Activated naive CD8-positive, alpha-beta T cell treated with anti-CD3 and anti-CD28 coated beads, Interleukin-2, amount 10 ng/mL, durations not matched to agents 7 days and 5 days (primary cell): ENCODE measurements at regions not wholly inside any gene's neighbourhood (a gene's known extent, or its start where the extent isn't known, plus 50 kb on each side); places are given as distances from the start of the nearest gene placed in this dataset.

Experiments
- ATAC-seq: fragments of 150-1000 bp; cut with Tn5 transposase; one replicate; pipeline ENCODE4 v1.10.0; 2021; ENCODE audit warnings: low read depth, moderate library complexity
- POLR2A ChIA-PET: fragments of 350-600 bp; sonication (Branson Sonifier 250); formaldehyde crosslinking; loops from one replicate; lab custom pipeline; 2021; ENCODE audit warnings: antibody characterized with exemption; lab: Charles Lee
- DNase-seq: peaks from one replicate; pipeline ENCODE4 v3.0.0; 2021
- H3K27ac Mint-ChIP-seq: one replicate; pipeline ENCODE4 v1.8.0; 2022; ENCODE audit warnings: mild to moderate bottlenecking, mixed read lengths
- H3K27me3 Mint-ChIP-seq: one replicate; pipeline ENCODE4 v1.8.0; 2022; ENCODE audit warnings: mild to moderate bottlenecking, moderate library complexity, mixed read lengths
- H3K36me3 Mint-ChIP-seq: one replicate; pipeline ENCODE4 v1.8.0; 2021; ENCODE audit warnings: mild to moderate bottlenecking, mixed read lengths
- H3K4me1 Mint-ChIP-seq: one replicate; pipeline ENCODE4 v1.8.0; 2021; ENCODE audit warnings: mixed read lengths
- H3K4me3 Mint-ChIP-seq: one replicate; pipeline ENCODE4 v1.8.0; 2022; ENCODE audit warnings: mild to moderate bottlenecking, moderate library complexity, mixed read lengths
- H3K9me3 Mint-ChIP-seq: one replicate; pipeline ENCODE4 v1.8.0; 2021; ENCODE audit warnings: mixed read lengths

GRCh38 chr1:218048828-218049420 lies 236.2 kb upstream of the RRP15 start:
- no peak for DNase-seq
- Mint-ChIP-seq H3K36me3 (no peaks in the 10 kb centered on the region), H3K9me3 (no peaks in the 10 kb centered on the region), H3K27ac (no peak overlapping the region), H3K4me3 (no peak overlapping the region), H3K27me3 (no peaks in the 10 kb centered on the region), H3K4me1 (no peaks in the 10 kb centered on the region)
- no peak for ATAC-seq
- POLR2A ChIA-PET: no interaction called here

GRCh38 chr1:218049641-218050040 lies 235.5 kb upstream of the RRP15 start:
- Mint-ChIP-seq H3K27me3 (no peaks in the 10 kb centered on the region), H3K27ac (no peak overlapping the region), H3K36me3 (no peaks in the 10 kb centered on the region), H3K4me3 (no peak overlapping the region), H3K9me3 (no peaks in the 10 kb centered on the region), H3K4me1 (no peaks in the 10 kb centered on the region)
- no peak for DNase-seq
- POLR2A ChIA-PET: no interaction called here
- no peak for ATAC-seq

GRCh38 chr1:218058730-218059129 lies 226.4 kb upstream of the RRP15 start:
- no peaks in the 10 kb centered on the region for H3K27me3 Mint-ChIP-seq
- H3K36me3 Mint-ChIP-seq: no peaks in the 10 kb centered on the region
- H3K27ac Mint-ChIP-seq: no peak overlapping the region
- no peak overlapping the region for H3K4me3 Mint-ChIP-seq
- H3K4me1 Mint-ChIP-seq: no peaks in the 10 kb centered on the region
- no peak for DNase-seq
- POLR2A ChIA-PET: no interaction called here
- no peak for ATAC-seq
- H3K9me3 Mint-ChIP-seq: no peaks in the 10 kb centered on the region

- Mint-ChIP-seq H3K36me3 (no peaks in the 10 kb centered on the region), H3K9me3 (no peaks in the 10 kb centered on the region), H3K4me3 (no peak overlapping the region), H3K27me3 (no peaks in the 10 kb centered on the region), H3K27ac (no peak overlapping the region), H3K4me1 (no peaks in the 10 kb centered on the region)
- POLR2A ChIA-PET: no interaction called here
- DNase-seq (no peak), ATAC-seq (no peak)
Observed at GRCh38 chr1:218064426-218064825, 220.7 kb upstream of the RRP15 start.

- H3K36me3 Mint-ChIP-seq: no peaks in the 10 kb centered on the region
- POLR2A ChIA-PET: no interaction called here
- DNase-seq (no peak), ATAC-seq (no peak)
- no peaks in the 10 kb centered on the region for H3K27me3 Mint-ChIP-seq
- H3K4me3 Mint-ChIP-seq: no peak overlapping the region
- peaks cover 4% of the 10 kb centered on the region for H3K9me3 Mint-ChIP-seq
- H3K27ac Mint-ChIP-seq: no peak overlapping the region
- no peaks in the 10 kb centered on the region for H3K4me1 Mint-ChIP-seq
Observed at GRCh38 chr1:218066332-218066731, 218.8 kb upstream of the RRP15 start.

GRCh38 chr1:218068241-218068640 lies 216.9 kb upstream of the RRP15 start:
- no peak for ATAC-seq
- no peak overlapping the region for H3K27ac Mint-ChIP-seq
- POLR2A ChIA-PET: no interaction called here

GRCh38 chr1:218069180-218069579 lies 215.9 kb upstream of the RRP15 start:
- POLR2A ChIA-PET: no interaction called here
- H3K4me1 Mint-ChIP-seq: no peaks in the 10 kb centered on the region
- no peak overlapping the region for H3K4me3 Mint-ChIP-seq
- H3K36me3 Mint-ChIP-seq: no peaks in the 10 kb centered on the region
- H3K27me3 Mint-ChIP-seq: no peaks in the 10 kb centered on the region
- DNase-seq: no peak
- no peak overlapping the region for H3K27ac Mint-ChIP-seq
- peaks cover 4% of the 10 kb centered on the region for H3K9me3 Mint-ChIP-seq
- no peak for ATAC-seq

More at GRCh38 chr1:218068241-218068640, 216.9 kb upstream of the RRP15 start:
- H3K4me1 Mint-ChIP-seq: no peaks in the 10 kb centered on the region
- no peak for DNase-seq
- H3K36me3 Mint-ChIP-seq: no peaks in the 10 kb centered on the region
- peaks cover 4% of the 10 kb centered on the region for H3K9me3 Mint-ChIP-seq
- no peak overlapping the region for H3K4me3 Mint-ChIP-seq
- H3K27me3 Mint-ChIP-seq: no peaks in the 10 kb centered on the region

- Mint-ChIP-seq H3K9me3 (peaks cover 6% of the 10 kb centered on the region), H3K27ac (no peak overlapping the region), H3K4me1 (no peaks in the 10 kb centered on the region), H3K4me3 (no peak overlapping the region), H3K27me3 (no peaks in the 10 kb centered on the region), H3K36me3 (no peaks in the 10 kb centered on the region)
- no peak for DNase-seq
- POLR2A ChIA-PET: no interaction called here
- ATAC-seq: no peak
Observed at GRCh38 chr1:218073062-218073461, 212.0 kb upstream of the RRP15 start.

GRCh38 chr1:218078916-218079315 lies 206.2 kb upstream of the RRP15 start:
- no peak for DNase-seq
- H3K36me3 Mint-ChIP-seq: no peaks in the 10 kb centered on the region
- no peak overlapping the region for H3K4me3 Mint-ChIP-seq
- no peaks in the 10 kb centered on the region for H3K4me1 Mint-ChIP-seq
- H3K9me3 Mint-ChIP-seq: peaks cover 6% of the 10 kb centered on the region
- no peaks in the 10 kb centered on the region for H3K27me3 Mint-ChIP-seq
- ATAC-seq: no peak
- no peak overlapping the region for H3K27ac Mint-ChIP-seq
- POLR2A ChIA-PET: no interaction called here

- Mint-ChIP-seq H3K27ac (no peak overlapping the region), H3K4me1 (no peaks in the 10 kb centered on the region), H3K27me3 (no peaks in the 10 kb centered on the region), H3K36me3 (no peaks in the 10 kb centered on the region), H3K9me3 (peaks cover 6% of the 10 kb centered on the region), H3K4me3 (no peak overlapping the region)
- DNase-seq (no peak), ATAC-seq (no peak)
- POLR2A ChIA-PET: no interaction called here
Observed at GRCh38 chr1:218079347-218079746, 205.7 kb upstream of the RRP15 start.

- POLR2A ChIA-PET: no interaction called here
- no peak overlapping the region for H3K27ac Mint-ChIP-seq
- H3K27me3 Mint-ChIP-seq: no peaks in the 10 kb centered on the region
- H3K36me3 Mint-ChIP-seq: no peaks in the 10 kb centered on the region
- no peaks in the 10 kb centered on the region for H3K4me1 Mint-ChIP-seq
- DNase-seq (no peak), ATAC-seq (no peak)
- H3K4me3 Mint-ChIP-seq: no peak overlapping the region
- H3K9me3 Mint-ChIP-seq: peaks cover 6% of the 10 kb centered on the region
Observed at GRCh38 chr1:218079820-218080219, 205.3 kb upstream of the RRP15 start.

GRCh38 chr1:218080863-218081262 lies 204.2 kb upstream of the RRP15 start:
- Mint-ChIP-seq H3K4me3 (no peak overlapping the region), H3K27ac (no peak overlapping the region), H3K4me1 (no peaks in the 10 kb centered on the region), H3K36me3 (no peaks in the 10 kb centered on the region), H3K27me3 (no peaks in the 10 kb centered on the region), H3K9me3 (peaks cover 6% of the 10 kb centered on the region)
- ATAC-seq: no peak
- POLR2A ChIA-PET: no interaction called here
- no peak for DNase-seq

- Mint-ChIP-seq H3K4me1 (no peaks in the 10 kb centered on the region), H3K9me3 (peaks cover 5% of the 10 kb centered on the region), H3K4me3 (no peak overlapping the region), H3K27ac (no peak overlapping the region), H3K27me3 (no peaks in the 10 kb centered on the region), H3K36me3 (no peaks in the 10 kb centered on the region)
- DNase-seq (no peak), ATAC-seq (no peak)
- POLR2A ChIA-PET: no interaction called here
Observed at GRCh38 chr1:218081358-218081757, 203.7 kb upstream of the RRP15 start.

GRCh38 chr1:218090459-218090858 lies 194.6 kb upstream of the RRP15 start:
- Mint-ChIP-seq H3K27me3 (no peaks in the 10 kb centered on the region), H3K9me3 (no peaks in the 10 kb centered on the region), H3K4me3 (no peak overlapping the region), H3K27ac (no peak overlapping the region), H3K4me1 (no peaks in the 10 kb centered on the region), H3K36me3 (no peaks in the 10 kb centered on the region)
- DNase-seq (no peak), ATAC-seq (no peak)
- POLR2A ChIA-PET: no interaction called here

GRCh38 chr1:218101409-218101808 lies 183.7 kb upstream of the RRP15 start:
- H3K36me3 Mint-ChIP-seq: no peaks in the 10 kb centered on the region

More at GRCh38 chr1:218101409-218101808, 183.7 kb upstream of the RRP15 start:
- no peaks in the 10 kb centered on the region for H3K9me3 Mint-ChIP-seq
- ATAC-seq (no peak), DNase-seq (no peak)
- no peaks in the 10 kb centered on the region for H3K4me1 Mint-ChIP-seq
- POLR2A ChIA-PET: no interaction called here
- no peak overlapping the region for H3K4me3 Mint-ChIP-seq
- H3K27me3 Mint-ChIP-seq: no peaks in the 10 kb centered on the region
- no peak overlapping the region for H3K27ac Mint-ChIP-seq
